IMR-90 (cell line): ENCODE measurements at regions not wholly inside any gene's neighbourhood (a gene's known extent, or its start where the extent isn't known, plus 50 kb on each side); places are given as distances from the start of the nearest gene placed in this dataset.

ENCODE experiments used
- ATAC-seq: fragments of 200-7000 bp; cut with Tn5 transposase; 2 replicates; pipeline ENCODE4 v1.9.1; 2020; ENCODE audit warnings: low read depth, mild to moderate bottlenecking, moderate library complexity
- BruUV-seq: library from RNA; stranded (reverse); fragments of 400-500 nt; replicated peaks from 2 replicates; lab custom pipeline; 2021; lab: Mats Ljungman, UMichigan
- CTCF ChIA-PET: fragments of 300-600 bp; formaldehyde crosslinking; extraction: SDS; loops from one replicate; lab custom pipeline; 2021; ENCODE audit warnings: antibody characterized with exemption; lab: Yijun Ruan, JAX
- POLR2A ChIA-PET: fragments of 300-600 bp; sonication (Branson Sonifier 250); formaldehyde crosslinking; loops from one replicate; lab custom pipeline; 2022; ENCODE audit warnings: antibody characterized with exemption; ENCODE audit not compliant: unreplicated experiment; lab: Charles Lee
- DNase-seq: peaks from one replicate; pipeline ENCODE4 v3.0.0; 2013
- H2AFZ ChIP-seq: replicated peaks from 2 replicates; pipeline ENCODE3; 2013; ENCODE audit warnings: low read length, mild to moderate bottlenecking; ENCODE audit not compliant: poor library complexity
- H2AK5ac ChIP-seq: 2 replicates; pipeline ENCODE4 v1.6.1; 2013; ENCODE audit warnings: low read depth, low read length, inconsistent platforms
- H2AK9ac ChIP-seq: replicated peaks from 2 replicates; pipeline ENCODE3; 2013; ENCODE audit warnings: mild to moderate bottlenecking, low read depth, low read length, moderate library complexity; ENCODE audit not compliant: poor library complexity
- H2BK120ac ChIP-seq: 2 replicates; pipeline ENCODE4 v1.6.1; 2013; ENCODE audit warnings: low read depth, low read length, inconsistent platforms
- H2BK15ac ChIP-seq: 3 replicates; pipeline ENCODE4 v1.6.1; 2013; ENCODE audit warnings: low read depth, low read length, inconsistent platforms
- H2BK20ac ChIP-seq: 2 replicates; pipeline ENCODE4 v1.6.1; 2013; ENCODE audit warnings: low read depth, mild to moderate bottlenecking, inconsistent platforms, low read length, moderate library complexity
- H2BK5ac ChIP-seq: 2 replicates; pipeline ENCODE4 v1.6.1; 2013; ENCODE audit warnings: mild to moderate bottlenecking, low read depth, low read length, inconsistent platforms; ENCODE audit not compliant: poor library complexity, severe bottlenecking
- H3K14ac ChIP-seq: replicated peaks from 2 replicates; pipeline ENCODE4 v1.6.1; 2013; ENCODE audit warnings: low read depth, low read length, inconsistent platforms
- H3K18ac ChIP-seq: 2 replicates; pipeline ENCODE4 v1.6.1; 2013; ENCODE audit warnings: low read depth, low read length, control low read depth
- H3K23ac ChIP-seq: 2 replicates; pipeline ENCODE4 v1.6.1; 2013; ENCODE audit warnings: low read depth, low read length, inconsistent platforms
- H3K27ac ChIP-seq: 2 replicates; pipeline ENCODE4 v1.5.1; 2013; ENCODE audit warnings: mild to moderate bottlenecking, control low read depth, low read length; ENCODE audit not compliant: insufficient read depth
- H3K27me3 ChIP-seq: 2 replicates; pipeline ENCODE4 v1.6.1; 2013; ENCODE audit warnings: low read length; ENCODE audit not compliant: control insufficient read depth, insufficient read depth
- H3K36me3 ChIP-seq: 2 replicates; pipeline ENCODE4 v1.6.1; 2013; ENCODE audit warnings: low read length, mixed read lengths; ENCODE audit not compliant: control insufficient read depth, insufficient read depth
- H3K4ac ChIP-seq: 2 replicates; pipeline ENCODE4 v1.6.1; 2013; ENCODE audit warnings: low read depth, low read length, inconsistent platforms
- H3K4me1 ChIP-seq: 2 replicates; pipeline ENCODE4 v1.6.1; 2013; ENCODE audit warnings: low read length, mixed read lengths; ENCODE audit not compliant: control insufficient read depth, insufficient read depth
- H3K4me2 ChIP-seq: 2 replicates; pipeline ENCODE4 v1.6.1; 2013; ENCODE audit warnings: low read depth, mild to moderate bottlenecking, control low read depth, low read length, moderate library complexity
- H3K4me3 ChIP-seq: 2 replicates; pipeline ENCODE4 v1.5.1; 2013; ENCODE audit warnings: low read depth, mild to moderate bottlenecking, control low read depth, low read length, moderate library complexity; ENCODE audit not compliant: insufficient read depth
- H3K56ac ChIP-seq: 2 replicates; pipeline ENCODE4 v1.6.1; 2013; ENCODE audit warnings: low read length, inconsistent platforms; ENCODE audit not compliant: insufficient read depth; ENCODE audit errors: extremely low read depth
- H3K79me1 ChIP-seq, 2 experiments: 2 replicates each; pipeline ENCODE4 v1.6.1; 2013; ENCODE audit warnings: low read length in 2 of 2, inconsistent platforms in 1 of 2, low read depth in 1 of 2
- H3K9ac ChIP-seq: 2 replicates; pipeline ENCODE4 v1.6.1; 2013; ENCODE audit warnings: low read depth, low read length, control low read depth
- H3K9me1 ChIP-seq: 2 replicates; pipeline ENCODE4 v1.6.1; 2013; ENCODE audit warnings: low read length, inconsistent platforms; ENCODE audit not compliant: insufficient read depth
- H3K9me3 ChIP-seq: 2 replicates; pipeline ENCODE4 v1.6.1; 2013; ENCODE audit warnings: low read length; ENCODE audit not compliant: control insufficient read depth, insufficient read depth
- H4K20me1 ChIP-seq: 2 replicates; pipeline ENCODE4 v1.6.1; 2013; ENCODE audit warnings: low read length, inconsistent platforms; ENCODE audit not compliant: insufficient read depth
- H4K5ac ChIP-seq: 2 replicates; pipeline ENCODE4 v1.6.1; 2013; ENCODE audit warnings: mild to moderate bottlenecking, low read depth, low read length, control low read depth
- H4K8ac ChIP-seq, 2 experiments: 2 replicates each; pipeline ENCODE4 v1.6.1; 2013; ENCODE audit warnings: low read depth in 2 of 2, low read length in 2 of 2, control low read depth in 1 of 2, inconsistent platforms in 1 of 2
- H4K91ac ChIP-seq: 2 replicates; pipeline ENCODE4 v1.6.1; 2013; ENCODE audit warnings: low read depth, low read length, inconsistent platforms; ENCODE audit not compliant: insufficient read depth
- BHLHE40 ChIP-seq: fragments of 150-350 bp; IDR thresholded peaks from 2 replicates; pipeline ENCODE4 v1.6.1; 2016; ENCODE audit warnings: mild to moderate bottlenecking, low read depth, low read length
- CEBPB ChIP-seq: IDR thresholded peaks from 2 replicates; pipeline ENCODE4 v1.6.1; 2012; ENCODE audit warnings: low read depth, low read length, improper control_type of control experiment
- CHD1 ChIP-seq: IDR thresholded peaks from 2 replicates; pipeline ENCODE4 v1.6.1; 2012; ENCODE audit warnings: low read depth, low read length, improper control_type of control experiment
- FOS ChIP-seq: fragments of 150-350 bp; IDR thresholded peaks from 2 replicates; pipeline ENCODE4 v1.6.1; 2016; ENCODE audit warnings: low read depth, low read length
- MAFK ChIP-seq: IDR thresholded peaks from 2 replicates; pipeline ENCODE4 v1.6.1; 2012; ENCODE audit warnings: low read depth, low read length, improper control_type of control experiment
- MAZ ChIP-seq: IDR thresholded peaks from 2 replicates; pipeline ENCODE4 v1.6.1; 2012; ENCODE audit warnings: low read depth, mild to moderate bottlenecking, low read length, improper control_type of control experiment, moderate library complexity, borderline replicate concordance
- MXI1 ChIP-seq: IDR thresholded peaks from 2 replicates; pipeline ENCODE4 v1.6.1; 2012; ENCODE audit warnings: low read depth, mild to moderate bottlenecking, low read length, moderate library complexity, borderline replicate concordance
- NFE2L2 ChIP-seq: fragments of 150-350 bp; IDR thresholded peaks from 2 replicates; pipeline ENCODE4 v1.6.1; 2016; ENCODE audit warnings: low read depth, mild to moderate bottlenecking, low read length
- POLR2A ChIP-seq: IDR thresholded peaks from 2 replicates; pipeline ENCODE4 v1.6.1; 2012; ENCODE audit warnings: mild to moderate bottlenecking, low read depth, low read length
- RAD21 ChIP-seq: IDR thresholded peaks from 2 replicates; pipeline ENCODE4 v1.6.1; 2012; ENCODE audit warnings: low read length, improper control_type of control experiment
- RCOR1 ChIP-seq: IDR thresholded peaks from 2 replicates; pipeline ENCODE4 v1.6.1; 2012; ENCODE audit warnings: mild to moderate bottlenecking, low read length, improper control_type of control experiment; ENCODE audit not compliant: insufficient replicate concordance
- RFX5 ChIP-seq: IDR thresholded peaks from 2 replicates; pipeline ENCODE4 v1.8.0; 2012; ENCODE audit warnings: low read depth, mild to moderate bottlenecking, low read length, moderate library complexity
- SMC3 ChIP-seq: fragments of 150-350 bp; IDR thresholded peaks from 2 replicates; pipeline ENCODE4 v1.6.1; 2016; ENCODE audit warnings: low read depth, mild to moderate bottlenecking, antibody characterized with exemption, low read length, moderate library complexity
- WGBS, 2 experiments: methylation state at CpG; one replicate each; pipeline versions ENCODE4 v1.1.5 to v1.1.7; 2013; ENCODE audit warnings: missing lambda C conversion rate in 2 of 2; ENCODE audit not compliant: insufficient read length in 1 of 2; ENCODE audit errors: extremely low coverage in 2 of 2; 5-methylcytosine and 5-hydroxymethylcytosine counted together
- dilution Hi-C: fragments of 300-500 bp; cut with HindIII; formaldehyde crosslinking; loops from one replicate; pipeline ENCODE4 v1.14.3; 2018; ENCODE audit warnings: low sequenced_read_pairs; ENCODE audit not compliant: unreplicated experiment
- in situ Hi-C: fragments of 300-500 bp; cut with MboI; formaldehyde crosslinking; loops from 3 replicates; pipeline ENCODE4 v1.14.3; 2019; ENCODE audit warnings: low sequenced_read_pairs, inconsistent platforms, mixed read lengths
- intact Hi-C: fragments of 100-400 bp; cut with micrococcal nuclease; formaldehyde crosslinking; loops from 2 replicates; pipeline ENCODE4 v1.10.0; 2022
- TF ChIP-seq, protein P1 (sequence below): fragments of 150-350 bp; IDR thresholded peaks from 2 replicates; pipeline ENCODE4 v1.6.1; 2017; ENCODE audit warnings: mild to moderate bottlenecking, antibody characterized with exemption, low read length, low read depth
- TF ChIP-seq, protein P2 (sequence below): conservative IDR thresholded peaks from 2 replicates; pipeline ENCODE4 v1.5.1; 2012; ENCODE audit warnings: mild to moderate bottlenecking, low read depth, low read length, improper control_type of control experiment
- TF ChIP-seq, protein P3 (sequence below): fragments of 150-350 bp; IDR thresholded peaks from 2 replicates; pipeline ENCODE4 v1.6.1; 2016; ENCODE audit warnings: low read depth, mild to moderate bottlenecking, low read length, moderate library complexity, borderline replicate concordance

DNA sequence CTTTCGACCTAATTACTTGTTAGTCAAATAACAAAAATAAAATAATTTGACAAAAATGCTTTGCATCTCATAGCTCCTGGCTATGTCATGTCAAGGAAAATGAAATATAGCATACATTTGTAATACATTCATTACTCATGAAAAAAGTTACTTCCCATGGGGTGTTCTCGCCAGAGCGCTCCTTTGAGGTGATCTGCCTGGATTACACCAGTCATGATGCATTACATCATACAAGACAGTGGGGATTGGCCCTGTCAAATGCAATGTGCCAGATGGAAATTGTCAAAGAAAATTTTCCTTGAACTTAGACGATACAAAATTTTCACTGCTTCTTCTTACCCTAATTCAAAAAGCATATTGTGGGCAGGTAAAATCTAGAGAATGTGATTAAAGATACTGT lies 215.6 kb upstream of the B3GALT2 start:
- no peak overlapping the region for H3K4me3 ChIP-seq
- H3K36me3 ChIP-seq: no peaks in the 10 kb centered on the region
- intact Hi-C loops (loop anchor here (10.0 kb wide), 1 partner anchor 763 kb away; no protein-coding TSS in a partner anchor), dilution Hi-C loops (no loop called here), in situ Hi-C loops (no loop called here)
- no peak overlapping the region for H2AFZ ChIP-seq
- H3K9me1 ChIP-seq: no peaks in the 10 kb centered on the region
- no TSS peak for BruUV-seq
- no CpG with 5 or more reads among the region's 4 CpGs for WGBS, 2 experiments
- no peak overlapping the region for H2AK9ac ChIP-seq
- POLR2A ChIA-PET: no interaction called here
- no peak overlapping the region for H2BK5ac ChIP-seq
- no peaks in the 10 kb centered on the region for H3K9me3 ChIP-seq
- no peak overlapping the region for H4K8ac ChIP-seq
- no peak overlapping the region for H3K4ac ChIP-seq
- no peak overlapping the region for H3K9ac ChIP-seq
- no peak overlapping the region for H3K56ac ChIP-seq
- H3K27ac ChIP-seq: no peak overlapping the region
- H3K14ac ChIP-seq: no peak overlapping the region
- H3K23ac ChIP-seq: no peak overlapping the region
- no peak overlapping the region for H2BK120ac ChIP-seq
- no peak overlapping the region for H3K18ac ChIP-seq
- TF ChIP-seq SMC3: no peak
- TF ChIP-seq, protein P1, sequence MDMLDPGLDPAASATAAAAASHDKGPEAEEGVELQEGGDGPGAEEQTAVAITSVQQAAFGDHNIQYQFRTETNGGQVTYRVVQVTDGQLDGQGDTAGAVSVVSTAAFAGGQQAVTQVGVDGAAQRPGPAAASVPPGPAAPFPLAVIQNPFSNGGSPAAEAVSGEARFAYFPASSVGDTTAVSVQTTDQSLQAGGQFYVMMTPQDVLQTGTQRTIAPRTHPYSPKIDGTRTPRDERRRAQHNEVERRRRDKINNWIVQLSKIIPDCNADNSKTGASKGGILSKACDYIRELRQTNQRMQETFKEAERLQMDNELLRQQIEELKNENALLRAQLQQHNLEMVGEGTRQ: no peak
- no peak for TF ChIP-seq POLR2A
- TF ChIP-seq CHD1: no peak
- TF ChIP-seq MAFK: no peak
- TF ChIP-seq, protein P2, sequence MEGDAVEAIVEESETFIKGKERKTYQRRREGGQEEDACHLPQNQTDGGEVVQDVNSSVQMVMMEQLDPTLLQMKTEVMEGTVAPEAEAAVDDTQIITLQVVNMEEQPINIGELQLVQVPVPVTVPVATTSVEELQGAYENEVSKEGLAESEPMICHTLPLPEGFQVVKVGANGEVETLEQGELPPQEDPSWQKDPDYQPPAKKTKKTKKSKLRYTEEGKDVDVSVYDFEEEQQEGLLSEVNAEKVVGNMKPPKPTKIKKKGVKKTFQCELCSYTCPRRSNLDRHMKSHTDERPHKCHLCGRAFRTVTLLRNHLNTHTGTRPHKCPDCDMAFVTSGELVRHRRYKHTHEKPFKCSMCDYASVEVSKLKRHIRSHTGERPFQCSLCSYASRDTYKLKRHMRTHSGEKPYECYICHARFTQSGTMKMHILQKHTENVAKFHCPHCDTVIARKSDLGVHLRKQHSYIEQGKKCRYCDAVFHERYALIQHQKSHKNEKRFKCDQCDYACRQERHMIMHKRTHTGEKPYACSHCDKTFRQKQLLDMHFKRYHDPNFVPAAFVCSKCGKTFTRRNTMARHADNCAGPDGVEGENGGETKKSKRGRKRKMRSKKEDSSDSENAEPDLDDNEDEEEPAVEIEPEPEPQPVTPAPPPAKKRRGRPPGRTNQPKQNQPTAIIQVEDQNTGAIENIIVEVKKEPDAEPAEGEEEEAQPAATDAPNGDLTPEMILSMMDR: no peak
- TF ChIP-seq NFE2L2: no peak
- no peak for TF ChIP-seq RFX5
- TF ChIP-seq, protein P3, sequence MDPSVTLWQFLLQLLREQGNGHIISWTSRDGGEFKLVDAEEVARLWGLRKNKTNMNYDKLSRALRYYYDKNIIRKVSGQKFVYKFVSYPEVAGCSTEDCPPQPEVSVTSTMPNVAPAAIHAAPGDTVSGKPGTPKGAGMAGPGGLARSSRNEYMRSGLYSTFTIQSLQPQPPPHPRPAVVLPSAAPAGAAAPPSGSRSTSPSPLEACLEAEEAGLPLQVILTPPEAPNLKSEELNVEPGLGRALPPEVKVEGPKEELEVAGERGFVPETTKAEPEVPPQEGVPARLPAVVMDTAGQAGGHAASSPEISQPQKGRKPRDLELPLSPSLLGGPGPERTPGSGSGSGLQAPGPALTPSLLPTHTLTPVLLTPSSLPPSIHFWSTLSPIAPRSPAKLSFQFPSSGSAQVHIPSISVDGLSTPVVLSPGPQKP: no peak
- no peak for TF ChIP-seq MAZ
- no peak for TF ChIP-seq RAD21
- TF ChIP-seq BHLHE40: no peak
- TF ChIP-seq RCOR1: no peak
- TF ChIP-seq FOS: no peak
- no peak for TF ChIP-seq MXI1
- TF ChIP-seq CEBPB: no peak
- no peaks in the 10 kb centered on the region for H3K27me3 ChIP-seq
- no peaks in the 10 kb centered on the region for H4K20me1 ChIP-seq
- H2BK15ac ChIP-seq: no peak overlapping the region
- H2BK20ac ChIP-seq: no peak overlapping the region
- no peak overlapping the region for H2AK5ac ChIP-seq
- H4K5ac ChIP-seq: no peak overlapping the region
- no peaks in the 10 kb centered on the region; the same call in 1 of the 2 replicates for H3K4me1 ChIP-seq
- no peak overlapping the region for H4K91ac ChIP-seq
- H3K4me2 ChIP-seq: no peak overlapping the region
- DNase-seq (no peak), ATAC-seq (no peak)
- no peaks in the 10 kb centered on the region for H3K79me1 ChIP-seq
- CTCF ChIA-PET: no interaction called here
